AG04450 (cell line): ENCODE measurements at regions not wholly inside any gene's neighbourhood (a gene's known extent, or its start where the extent isn't known, plus 50 kb on each side); places are given as distances from the start of the nearest gene placed in this dataset.

Experiments
- CTCF ChIA-PET: fragments of 300-600, 350-600 bp; formaldehyde crosslinking; extraction: SDS; loops from one replicate; lab custom pipeline; 2022; ENCODE audit warnings: antibody characterized with exemption, inconsistent platforms; lab: Charles Lee
- POLR2A ChIA-PET: fragments of 350-600 bp; formaldehyde crosslinking; extraction: SDS; loops from one replicate; lab custom pipeline; 2021; ENCODE audit warnings: antibody characterized with exemption, inconsistent platforms; lab: Yijun Ruan, JAX
- DNase-seq: peaks from one replicate; pipeline ENCODE4 v3.0.0-alpha.2; 2011; ENCODE audit warnings: low read depth, low spot score
- H3K27ac ChIP-seq: one replicate; pipeline ENCODE4 v1.5.1; 2012; ENCODE audit warnings: low read depth, low read length, control low read depth
- H3K27me3 ChIP-seq: one replicate; pipeline ENCODE4 v1.6.0; 2012; ENCODE audit warnings: low read length; ENCODE audit not compliant: control insufficient read depth, insufficient read depth
- H3K4me3 ChIP-seq: 2 replicates; pipeline ENCODE4 v1.5.1; 2011; ENCODE audit warnings: mild to moderate bottlenecking, low read depth, low read length, control low read depth
- H3K9me3 ChIP-seq: 2 replicates; pipeline ENCODE4 v1.5.1; 2012; ENCODE audit warnings: low read length; ENCODE audit not compliant: control insufficient read depth, insufficient read depth
- CTCF ChIP-seq: IDR thresholded peaks from 2 replicates; pipeline ENCODE4 v1.5.1; 2011; ENCODE audit warnings: low read depth, low read length, control low read depth, inconsistent platforms

- Histone ChIP-seq H3K9me3 (no peaks in the 10 kb centered on the region), H3K27ac (no peak overlapping the region), H3K4me3 (no peak overlapping the region), H3K27me3 (no peaks in the 10 kb centered on the region)
- no peak for TF ChIP-seq CTCF
- ChIA-PET POLR2A (no interaction called here), CTCF (interaction anchor here (0.6 to 11.4 kb wide), 2 partner anchors 123 to 220 kb away, joined by 3 to 157 read pairs; no protein-coding TSS in a partner anchor)
- no peak for DNase-seq
Observed at GRCh38 chr16:72247821-72248253, 75.9 kb upstream of the PMFBP1 start.

DNA sequence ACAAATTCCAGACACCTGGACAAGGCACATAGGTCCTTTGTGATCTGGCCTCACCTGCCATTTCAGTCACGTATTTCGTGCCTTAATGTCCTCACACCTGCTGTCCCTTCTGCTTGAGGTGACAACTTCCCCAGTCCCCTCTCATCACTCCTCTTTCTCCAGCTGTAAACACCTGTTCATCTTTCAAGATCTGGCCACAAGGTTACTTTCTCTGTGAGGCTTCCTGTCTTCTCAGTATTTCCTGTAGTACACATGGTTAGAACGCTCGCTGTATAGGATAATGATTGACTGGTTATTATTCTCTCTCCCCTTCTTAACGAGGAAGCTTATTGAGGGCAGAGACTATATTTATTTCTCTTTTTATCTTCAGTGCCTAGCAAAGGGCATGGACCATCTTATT is 74.5 kb upstream of the PMFBP1 start:
- ChIA-PET POLR2A (no interaction called here), CTCF (interaction anchor here (11.4 kb wide), 1 partner anchor 221 kb away, joined by 157 read pairs; no protein-coding TSS in a partner anchor)
- TF ChIP-seq CTCF = no peak
- Histone ChIP-seq H3K4me3 (no peak overlapping the region), H3K27me3 (no peaks in the 10 kb centered on the region), H3K9me3 (no peaks in the 10 kb centered on the region), H3K27ac (no peak overlapping the region)
- no peak for DNase-seq

DNA sequence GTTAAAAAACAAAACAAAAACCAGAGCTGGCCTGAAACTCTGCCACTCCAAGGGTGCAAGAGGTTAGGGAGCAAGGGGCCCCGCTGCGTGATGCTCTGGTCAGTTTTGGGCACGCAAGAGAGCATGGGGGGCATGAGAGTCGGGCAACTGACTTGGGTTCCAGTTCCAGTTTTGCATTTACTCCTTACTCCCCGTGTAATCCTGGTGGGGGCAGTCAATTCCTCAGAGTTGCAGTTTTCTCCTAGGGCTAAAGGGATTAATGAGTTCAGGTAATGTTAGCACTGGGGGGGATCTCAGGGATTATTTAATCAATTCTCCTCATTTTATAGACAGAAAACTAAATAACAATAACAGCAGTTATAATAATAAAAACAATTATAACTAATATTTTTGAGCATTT is 72.9 kb upstream of the PMFBP1 start:
- H3K27ac ChIP-seq = no peak overlapping the region
- no peak overlapping the region for H3K4me3 ChIP-seq
- TF ChIP-seq CTCF = no peak
- H3K27me3 ChIP-seq = no peaks in the 10 kb centered on the region
- DNase-seq = no peak
- ChIA-PET POLR2A (no interaction called here), CTCF (interaction anchor here (1.0 to 11.4 kb wide), 2 partner anchors 222 to 229 kb away, joined by 3 to 157 read pairs; no protein-coding TSS in a partner anchor)
- no peaks in the 10 kb centered on the region for H3K9me3 ChIP-seq

GRCh38 chr16:72243621-72244020 is 71.7 kb upstream of the PMFBP1 start:
- POLR2A ChIA-PET = no interaction called here
- no peaks in the 10 kb centered on the region for H3K27me3 ChIP-seq
- no peak for DNase-seq
- CTCF ChIA-PET = interaction anchor here (1.2 to 11.4 kb wide), 2 partner anchors 224 to 257 kb away, joined by 3 to 157 read pairs; no protein-coding TSS in a partner anchor
- H3K4me3 ChIP-seq = no peak overlapping the region
- TF ChIP-seq CTCF = no peak
- H3K9me3 ChIP-seq = no peaks in the 10 kb centered on the region
- no peak overlapping the region for H3K27ac ChIP-seq

DNA sequence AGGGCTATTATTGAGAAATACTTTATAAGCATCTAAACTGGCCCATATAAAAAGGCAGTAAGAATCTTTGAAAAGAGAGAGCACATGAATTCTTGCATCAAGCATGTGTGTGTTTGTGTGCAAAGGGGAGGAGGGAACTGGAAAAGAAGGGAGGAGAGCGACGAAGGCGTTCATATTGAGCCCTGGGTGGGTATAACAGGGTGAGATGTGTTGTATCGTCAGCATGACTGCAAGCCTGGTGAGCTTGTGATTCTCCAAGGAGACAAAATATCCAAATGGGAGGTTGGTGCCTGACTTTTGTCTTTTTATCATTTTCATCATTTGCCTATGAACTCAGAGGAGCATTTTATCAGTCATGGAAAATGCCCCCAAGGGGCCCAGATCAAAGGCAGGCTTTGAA is 70.8 kb upstream of the PMFBP1 start:
- no peak overlapping the region for H3K27ac ChIP-seq
- POLR2A ChIA-PET = no interaction called here
- CTCF ChIA-PET = interaction anchor here (0.9 to 11.4 kb wide), 7 partner anchors 12 to 231 kb away, joined by 3 to 157 read pairs (median 5); no protein-coding TSS in a partner anchor

More for the DNA sequence above, 70.8 kb upstream of the PMFBP1 start:
- Histone ChIP-seq H3K27me3 (no peaks in the 10 kb centered on the region), H3K4me3 (no peak overlapping the region), H3K9me3 (no peaks in the 10 kb centered on the region)
- TF ChIP-seq CTCF = no peak
- DNase-seq = no peak
